OCI-LY3 (cell line): ENCODE measurements at regions not wholly inside any gene's neighbourhood (a gene's known extent, or its start where the extent isn't known, plus 50 kb on each side); places are given as distances from the start of the nearest gene placed in this dataset.

Source experiments
- EZH2phosphoT487 ChIP-seq: fragments of 200-600 bp; shearing (Covaris generic); IDR thresholded peaks from 2 replicates; pipeline ENCODE4 v1.6.1; 2018; ENCODE audit warnings: antibody characterized with exemption, mixed run types, low read depth
- TF ChIP-seq, protein P1 (sequence below): fragments of 200-600, 300-600 bp; sonication (generic); IDR thresholded peaks from 2 replicates; pipeline ENCODE4 v1.5.1; 2014; ENCODE audit warnings: antibody characterized with exemption, low read length, low read depth

DNA sequence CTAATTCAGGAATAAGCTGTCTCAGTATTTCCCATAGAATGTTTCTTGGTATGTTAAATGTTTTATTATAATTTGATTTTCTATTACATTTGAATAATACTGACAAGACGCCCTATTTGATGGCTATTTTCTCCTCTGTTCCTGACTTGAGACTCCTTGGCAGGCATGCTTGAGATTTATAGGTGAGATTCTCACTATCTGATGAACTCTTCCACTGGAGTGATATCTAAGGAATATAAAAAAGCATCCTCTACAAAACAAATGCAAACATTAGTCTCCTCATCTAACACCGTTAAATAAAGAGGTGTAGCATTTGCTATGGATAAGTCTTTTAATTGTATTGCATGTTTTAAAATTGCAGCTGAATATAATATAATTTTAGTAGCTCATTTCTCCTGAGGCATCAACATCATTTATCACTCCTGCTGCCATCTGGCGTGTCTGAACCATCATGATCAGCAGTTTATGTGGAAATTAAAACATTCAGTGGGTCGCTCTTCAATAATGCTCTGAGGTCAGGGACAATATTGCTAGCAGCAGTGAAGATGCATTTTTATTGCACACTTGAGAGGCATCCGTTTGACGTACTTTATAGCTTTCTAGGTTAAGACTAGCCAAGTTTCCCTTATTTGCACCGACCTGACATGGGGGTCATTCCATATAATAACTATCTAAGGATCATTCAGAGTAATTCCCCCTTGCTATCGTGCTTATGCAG is 210.4 kb upstream of the GALNTL6 start:
- TF ChIP-seq, protein P1, sequence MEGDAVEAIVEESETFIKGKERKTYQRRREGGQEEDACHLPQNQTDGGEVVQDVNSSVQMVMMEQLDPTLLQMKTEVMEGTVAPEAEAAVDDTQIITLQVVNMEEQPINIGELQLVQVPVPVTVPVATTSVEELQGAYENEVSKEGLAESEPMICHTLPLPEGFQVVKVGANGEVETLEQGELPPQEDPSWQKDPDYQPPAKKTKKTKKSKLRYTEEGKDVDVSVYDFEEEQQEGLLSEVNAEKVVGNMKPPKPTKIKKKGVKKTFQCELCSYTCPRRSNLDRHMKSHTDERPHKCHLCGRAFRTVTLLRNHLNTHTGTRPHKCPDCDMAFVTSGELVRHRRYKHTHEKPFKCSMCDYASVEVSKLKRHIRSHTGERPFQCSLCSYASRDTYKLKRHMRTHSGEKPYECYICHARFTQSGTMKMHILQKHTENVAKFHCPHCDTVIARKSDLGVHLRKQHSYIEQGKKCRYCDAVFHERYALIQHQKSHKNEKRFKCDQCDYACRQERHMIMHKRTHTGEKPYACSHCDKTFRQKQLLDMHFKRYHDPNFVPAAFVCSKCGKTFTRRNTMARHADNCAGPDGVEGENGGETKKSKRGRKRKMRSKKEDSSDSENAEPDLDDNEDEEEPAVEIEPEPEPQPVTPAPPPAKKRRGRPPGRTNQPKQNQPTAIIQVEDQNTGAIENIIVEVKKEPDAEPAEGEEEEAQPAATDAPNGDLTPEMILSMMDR, result no peak
- no peak for TF ChIP-seq EZH2phosphoT487
